GM13976 (cell line): ENCODE measurements at regions not wholly inside any gene's neighbourhood (a gene's known extent, or its start where the extent isn't known, plus 50 kb on each side); places are given as distances from the start of the nearest gene placed in this dataset.
"Not testable (repeated sequence)": the region's sequence is repeated elsewhere in the genome, so short reads cannot be mapped to it uniquely, and the experiment has no call there.

Experiments
- DNase-seq: peaks from one replicate; pipeline ENCODE4 v3.0.0; 2012; ENCODE audit warnings: low spot score
- in situ Hi-C: fragments of 300-500 bp; cut with MboI; formaldehyde crosslinking; loops from one replicate; pipeline ENCODE4 v1.12.0; 2022; ENCODE audit warnings: low sequenced_read_pairs, mixed read lengths, inconsistent platforms; ENCODE audit not compliant: unreplicated experiment
- TF ChIP-seq, protein P1 (sequence below): IDR thresholded peaks from 2 replicates; pipeline ENCODE4 v1.5.1; 2012; ENCODE audit warnings: borderline replicate concordance, mild to moderate bottlenecking; ENCODE audit not compliant: insufficient read depth; ENCODE audit errors: extremely low read depth, missing control alignments, control extremely low read depth

DNA sequence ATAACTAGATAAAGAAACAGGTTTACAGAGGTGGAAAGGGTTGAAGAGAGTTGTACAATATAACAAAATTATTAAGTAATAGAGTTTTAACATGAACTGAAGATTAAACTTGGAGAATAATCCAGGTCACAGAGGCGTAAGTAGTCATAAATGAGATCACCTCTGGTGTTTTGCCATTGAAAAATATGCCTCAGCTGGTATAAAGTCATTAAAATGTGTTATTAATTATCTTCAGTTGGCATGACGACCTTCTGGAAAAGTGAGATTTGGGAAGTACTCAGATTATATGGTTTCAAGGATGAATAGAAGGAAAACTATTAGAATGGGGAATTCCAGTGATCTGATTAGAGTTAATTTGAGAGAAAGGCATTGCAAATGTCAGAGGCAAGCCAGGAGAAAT, 237.5 kb upstream of the ANXA10 start:
- in situ Hi-C loops, result no loop called here

DNA sequence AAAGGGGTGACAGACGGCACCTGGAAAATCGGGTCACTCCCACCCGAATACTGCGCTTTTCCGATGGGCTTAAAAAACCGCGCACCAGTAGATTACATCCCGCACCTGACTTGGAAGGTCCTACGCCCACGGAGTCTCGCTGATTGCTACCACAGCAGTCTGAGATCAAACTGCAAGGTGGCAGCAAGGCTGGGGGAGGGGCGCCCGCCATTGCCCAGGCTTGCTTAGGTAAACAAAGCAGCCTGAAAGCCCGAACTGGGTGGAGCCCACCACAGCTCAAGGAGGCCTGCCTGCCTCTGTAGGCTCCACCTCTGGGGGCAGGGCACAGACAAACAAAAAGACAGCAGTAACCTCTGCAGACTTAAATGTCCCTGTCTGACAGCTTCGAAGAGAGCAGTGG, 234.2 kb upstream of the ANXA10 start:
- not testable (repeated sequence) for DNase-seq

More for the DNA sequence above, 237.5 kb upstream of the ANXA10 start:
- DNase-seq, result no peak
- TF ChIP-seq, protein P1, sequence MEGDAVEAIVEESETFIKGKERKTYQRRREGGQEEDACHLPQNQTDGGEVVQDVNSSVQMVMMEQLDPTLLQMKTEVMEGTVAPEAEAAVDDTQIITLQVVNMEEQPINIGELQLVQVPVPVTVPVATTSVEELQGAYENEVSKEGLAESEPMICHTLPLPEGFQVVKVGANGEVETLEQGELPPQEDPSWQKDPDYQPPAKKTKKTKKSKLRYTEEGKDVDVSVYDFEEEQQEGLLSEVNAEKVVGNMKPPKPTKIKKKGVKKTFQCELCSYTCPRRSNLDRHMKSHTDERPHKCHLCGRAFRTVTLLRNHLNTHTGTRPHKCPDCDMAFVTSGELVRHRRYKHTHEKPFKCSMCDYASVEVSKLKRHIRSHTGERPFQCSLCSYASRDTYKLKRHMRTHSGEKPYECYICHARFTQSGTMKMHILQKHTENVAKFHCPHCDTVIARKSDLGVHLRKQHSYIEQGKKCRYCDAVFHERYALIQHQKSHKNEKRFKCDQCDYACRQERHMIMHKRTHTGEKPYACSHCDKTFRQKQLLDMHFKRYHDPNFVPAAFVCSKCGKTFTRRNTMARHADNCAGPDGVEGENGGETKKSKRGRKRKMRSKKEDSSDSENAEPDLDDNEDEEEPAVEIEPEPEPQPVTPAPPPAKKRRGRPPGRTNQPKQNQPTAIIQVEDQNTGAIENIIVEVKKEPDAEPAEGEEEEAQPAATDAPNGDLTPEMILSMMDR, result no peak

DNA sequence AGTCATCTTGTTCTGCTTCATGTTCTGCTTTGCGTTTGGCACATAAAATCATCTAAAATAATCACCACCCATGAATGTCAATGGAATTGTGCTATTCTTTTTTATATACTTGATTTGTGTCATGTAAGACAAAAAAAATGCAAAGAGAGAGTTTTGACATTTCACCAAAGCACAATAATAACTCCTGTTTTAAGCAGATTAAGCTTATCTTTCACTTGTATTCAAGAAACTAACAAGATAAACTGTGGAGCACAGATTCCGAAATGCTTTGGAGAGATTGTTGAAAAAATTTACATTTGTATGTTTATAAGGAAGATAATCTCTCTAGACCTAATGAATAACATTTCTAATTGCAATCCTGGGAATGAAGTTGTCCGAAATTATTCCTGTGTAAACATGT, 225.1 kb upstream of the ANXA10 start:
- no peak for DNase-seq
- in situ Hi-C loops, result no loop called here
- TF ChIP-seq, protein P1, result no peak

More for the DNA sequence above, 234.2 kb upstream of the ANXA10 start:
- in situ Hi-C loops, result not testable (repeated sequence)

DNA sequence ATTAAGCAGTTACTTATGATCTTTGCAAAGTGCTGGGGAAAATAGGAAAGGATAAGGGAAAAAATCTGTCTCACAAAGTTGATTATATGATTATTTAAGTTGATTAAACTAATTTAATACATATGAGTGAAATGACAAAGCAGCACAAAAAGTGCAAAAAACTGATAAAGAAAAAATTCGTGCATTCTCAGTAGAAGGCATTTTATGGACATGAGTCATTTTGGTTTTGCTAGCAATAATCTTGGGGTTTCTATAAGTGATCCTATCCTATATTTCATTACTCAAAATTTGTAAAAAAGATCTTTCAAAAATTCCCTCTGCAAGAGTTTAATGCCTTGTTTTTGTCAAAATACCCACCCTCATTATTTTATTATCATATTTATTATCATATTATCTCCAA, 224.2 kb upstream of the ANXA10 start:
- in situ Hi-C loops, result no loop called here
- no peak for DNase-seq
- TF ChIP-seq, protein P1, result no peak

DNA sequence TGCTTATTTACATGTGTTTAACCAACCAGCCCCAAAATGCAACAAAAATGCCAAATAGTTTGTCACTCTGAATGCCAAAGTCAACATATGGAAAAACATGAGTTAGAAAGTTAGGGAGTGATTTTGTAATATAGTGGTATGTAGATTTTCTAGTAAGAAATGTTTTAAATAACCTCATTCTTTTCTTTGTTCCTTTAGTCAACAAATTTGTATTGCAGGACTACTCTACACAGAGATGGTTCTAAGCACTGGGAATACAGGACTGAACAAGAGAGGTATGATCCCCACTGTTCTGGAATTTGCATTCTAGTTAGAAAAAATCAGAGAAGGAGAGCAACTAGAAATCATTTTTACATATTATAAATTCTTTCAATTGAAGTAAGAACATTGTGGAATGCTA, 218.8 kb upstream of the ANXA10 start:
- TF ChIP-seq, protein P1, result no peak
- in situ Hi-C loops, result no loop called here
- DNase-seq, result no peak

DNA sequence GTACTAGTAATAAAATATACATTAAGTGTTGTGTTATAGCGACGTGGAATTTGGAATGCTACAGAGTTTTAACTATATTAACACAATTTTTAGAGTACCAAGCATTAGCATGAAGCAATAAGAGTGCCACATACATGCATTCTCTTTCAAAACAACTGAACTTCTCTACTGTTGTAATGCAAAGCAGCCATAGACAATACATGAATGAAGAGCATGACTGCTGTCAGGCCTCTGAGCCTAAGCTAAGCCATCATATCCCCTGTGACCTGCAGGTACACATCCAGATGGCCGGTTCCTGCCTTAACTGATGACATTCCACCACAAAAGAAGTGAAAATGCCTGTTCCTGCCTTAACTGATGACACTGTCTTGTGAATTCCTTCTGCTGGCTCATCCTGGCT, 216.2 kb upstream of the ANXA10 start:
- in situ Hi-C loops, DNase-seq: not testable (repeated sequence)

DNA sequence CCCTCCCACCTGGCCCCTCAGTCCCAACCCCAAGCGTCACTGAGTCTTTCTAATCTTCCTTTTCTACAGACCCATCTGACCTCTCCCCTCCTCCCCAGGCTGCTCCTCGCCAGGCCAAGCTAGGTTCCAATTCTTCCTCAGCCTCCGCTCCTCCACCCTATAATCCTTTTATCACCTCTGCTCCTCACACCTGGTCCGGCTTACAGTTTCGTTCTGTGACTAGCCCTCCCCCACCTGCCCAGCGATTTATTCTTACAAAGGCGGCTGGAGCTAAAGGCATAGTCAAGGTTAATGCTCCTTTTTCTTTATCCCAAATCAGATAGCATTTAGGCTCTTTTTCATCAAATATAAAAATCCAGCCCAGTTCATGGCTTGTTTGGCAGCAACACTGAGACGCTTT, 214.5 kb upstream of the ANXA10 start:
- in situ Hi-C loops, DNase-seq: not testable (repeated sequence)

DNA sequence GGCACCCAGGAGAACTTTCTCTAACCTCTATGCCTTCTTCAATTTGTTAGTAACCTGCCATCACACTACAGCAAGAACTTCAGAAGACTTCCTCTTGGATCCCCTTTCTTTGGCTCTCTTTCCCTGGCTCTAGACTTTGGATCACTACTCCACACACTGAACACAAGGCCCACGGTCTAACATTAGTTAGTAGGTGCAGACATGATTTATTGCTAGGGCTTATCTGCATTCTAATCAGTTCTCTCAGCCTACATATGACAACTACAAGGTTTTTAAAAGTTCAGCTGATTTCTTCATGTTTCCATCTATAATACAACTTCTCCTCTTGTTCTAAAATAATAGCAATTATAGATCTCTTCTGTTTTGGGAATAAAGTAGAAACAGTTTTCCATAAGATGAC, 209.1 kb upstream of the ANXA10 start:
- no peak for DNase-seq
- in situ Hi-C loops, result no loop called here
- TF ChIP-seq, protein P1, result no peak
